ENCODE measurements at regions not wholly inside any gene's neighbourhood (a gene's known extent, or its start where the extent isn't known, plus 50 kb on each side); places are given as distances from the start of the nearest gene placed in this dataset.

GRCh38 chr2:181780657-181781056 is 100.3 kb upstream of the NEUROD1 start:
- H3K18ac ChIP-seq (ENCODE audit: low read depth in 1 of 2, low read length in 2 of 2), result peak overlapping the region; percentile 94 to 98
- peaks cover 9% of the 10 kb centered on the region for H3K4me1 ChIP-seq (ENCODE audit: control insufficient read depth, insufficient read depth, low read depth, low read length)
- peak overlapping the region; percentile 100 for H4K91ac ChIP-seq (ENCODE audit: low read length)
- no peak overlapping the region for H2BK15ac ChIP-seq (ENCODE audit: low read depth, poor library complexity, severe bottlenecking)
- H3K4me2 ChIP-seq (ENCODE audit: low read length, poor library complexity, severe bottlenecking), result no peak overlapping the region
- no peaks in the 10 kb centered on the region for H3K9me3 ChIP-seq (ENCODE audit: control insufficient read depth, low read length)
- H2AFZ ChIP-seq (ENCODE audit: low read depth, low read length), result no peak overlapping the region
- no peak overlapping the region for H3K4me3 ChIP-seq (ENCODE audit: insufficient read depth in 1 of 2, low read depth in 1 of 2, low read length in 2 of 2)
- no peak overlapping the region for H4K8ac ChIP-seq (ENCODE audit: low read length)
- H3K79me1 ChIP-seq (replicated peaks; ENCODE audit: low read length, poor library complexity, severe bottlenecking), result peaks cover 2% of the 10 kb centered on the region
- no peak overlapping the region for H3K23ac ChIP-seq (ENCODE audit: low read length in 2 of 2)
- no peaks in the 10 kb centered on the region for H3K36me3 ChIP-seq (ENCODE audit: control insufficient read depth in 1 of 2, insufficient read depth in 2 of 2, low read depth in 1 of 2, low read length in 2 of 2)
- H3K14ac ChIP-seq (ENCODE audit: low read length in 2 of 2), result no peak overlapping the region
- H2BK5ac ChIP-seq (ENCODE audit: low read depth, low read length, poor library complexity, severe bottlenecking), result peak overlapping the region; percentile 39
- H3K27ac ChIP-seq (ENCODE audit: low read length, poor library complexity, severe bottlenecking), result peak overlapping the region; percentile 98
- peak overlapping the region; percentile 98 for H2BK120ac ChIP-seq (ENCODE audit: low read depth, low read length)
- no peak for DNase-seq
- no peaks in the 10 kb centered on the region for H3K27me3 ChIP-seq (ENCODE audit: control insufficient read depth in 1 of 2, insufficient read depth in 1 of 2, low read length in 2 of 2)
- H2BK12ac ChIP-seq (ENCODE audit: low read length in 2 of 2), result peak overlapping the region; percentile 90 to 99
- H2AK5ac ChIP-seq (ENCODE audit: low read length, severe bottlenecking), result peak overlapping the region; percentile 72
- H3K4ac ChIP-seq (ENCODE audit: low read depth in 1 of 2, low read length in 2 of 2), result peak overlapping the region; percentile 79 to 97
- no peak overlapping the region for H3K9ac ChIP-seq (ENCODE audit: low read length)

- Histone ChIP-seq H3K23ac (ENCODE audit: low read length in 2 of 2) (peak overlapping the region in 1 of 2 experiments; percentile 2), H4K91ac (ENCODE audit: low read length) (peak overlapping the region; percentile 100), H3K4me3 (ENCODE audit: insufficient read depth in 1 of 2, low read depth in 1 of 2, low read length in 2 of 2) (no peak overlapping the region), H3K9me3 (ENCODE audit: control insufficient read depth, low read length) (no peaks in the 10 kb centered on the region), H2BK15ac (ENCODE audit: low read depth, poor library complexity, severe bottlenecking) (peak overlapping the region; percentile 70), H2BK120ac (ENCODE audit: low read depth, low read length) (peak overlapping the region; percentile 98), H2AFZ (ENCODE audit: low read depth, low read length) (peak overlapping the region; percentile 42), H3K18ac (ENCODE audit: low read depth in 1 of 2, low read length in 2 of 2) (peak overlapping the region; percentile 94 to 98), H3K14ac (ENCODE audit: low read length in 2 of 2) (peak overlapping the region in 1 of 2 experiments; percentile 88), H3K27ac (ENCODE audit: low read length, poor library complexity, severe bottlenecking) (peak overlapping the region; percentile 98), H3K79me1 (replicated peaks; ENCODE audit: low read length, poor library complexity, severe bottlenecking) (peaks cover 2% of the 10 kb centered on the region), H3K36me3 (ENCODE audit: control insufficient read depth in 1 of 2, insufficient read depth in 2 of 2, low read depth in 1 of 2, low read length in 2 of 2) (no peaks in the 10 kb centered on the region), H2BK12ac (ENCODE audit: low read length in 2 of 2) (peak overlapping the region; percentile 90 to 99), H4K8ac (ENCODE audit: low read length) (peak overlapping the region; percentile 98), H3K4ac (ENCODE audit: low read depth in 1 of 2, low read length in 2 of 2) (peak overlapping the region; percentile 79 to 97), H3K4me2 (ENCODE audit: low read length, poor library complexity, severe bottlenecking) (no peak overlapping the region), H2BK5ac (ENCODE audit: low read depth, low read length, poor library complexity, severe bottlenecking) (peak overlapping the region; percentile 39), H3K4me1 (ENCODE audit: control insufficient read depth, insufficient read depth, low read depth, low read length) (peaks cover 9% of the 10 kb centered on the region), H2AK5ac (ENCODE audit: low read length, severe bottlenecking) (peak overlapping the region; percentile 72), H3K27me3 (ENCODE audit: control insufficient read depth in 1 of 2, insufficient read depth in 1 of 2, low read length in 2 of 2) (no peaks in the 10 kb centered on the region), H3K9ac (ENCODE audit: low read length) (no peak overlapping the region)
- DNase-seq, result no peak
Observed at GRCh38 chr2:181781078-181781786, 100.9 kb upstream of the NEUROD1 start.

- Histone ChIP-seq H3K18ac (ENCODE audit: low read depth in 1 of 2, low read length in 2 of 2) (peak overlapping the region in 1 of 2 experiments; percentile 40), H2BK5ac (ENCODE audit: low read depth, low read length, poor library complexity, severe bottlenecking) (peak overlapping the region; percentile 48), H3K9me3 (ENCODE audit: control insufficient read depth, low read length) (no peaks in the 10 kb centered on the region), H3K79me1 (replicated peaks; ENCODE audit: low read length, poor library complexity, severe bottlenecking) (peaks cover 2% of the 10 kb centered on the region), H2BK12ac (ENCODE audit: low read length in 2 of 2) (peak overlapping the region; percentile 80 to 85), H3K27me3 (ENCODE audit: control insufficient read depth in 1 of 2, insufficient read depth in 1 of 2, low read length in 2 of 2) (no peaks in the 10 kb centered on the region), H3K4me1 (ENCODE audit: control insufficient read depth, insufficient read depth, low read depth, low read length) (peaks cover 13% of the 10 kb centered on the region), H2AFZ (ENCODE audit: low read depth, low read length) (no peak overlapping the region), H2AK5ac (ENCODE audit: low read length, severe bottlenecking) (peak overlapping the region; percentile 61), H3K36me3 (ENCODE audit: control insufficient read depth in 1 of 2, insufficient read depth in 2 of 2, low read depth in 1 of 2, low read length in 2 of 2) (no peaks in the 10 kb centered on the region), H4K8ac (ENCODE audit: low read length) (no peak overlapping the region), H3K4me2 (ENCODE audit: low read length, poor library complexity, severe bottlenecking) (no peak overlapping the region), H3K4me3 (ENCODE audit: insufficient read depth in 1 of 2, low read depth in 1 of 2, low read length in 2 of 2) (no peak overlapping the region), H3K14ac (ENCODE audit: low read length in 2 of 2) (no peak overlapping the region), H2BK15ac (ENCODE audit: low read depth, poor library complexity, severe bottlenecking) (no peak overlapping the region), H2BK120ac (ENCODE audit: low read depth, low read length) (no peak overlapping the region), H3K23ac (ENCODE audit: low read length in 2 of 2) (no peak overlapping the region), H3K27ac (ENCODE audit: low read length, poor library complexity, severe bottlenecking) (peak overlapping the region; percentile 80), H4K91ac (ENCODE audit: low read length) (no peak overlapping the region), H3K4ac (ENCODE audit: low read depth in 1 of 2, low read length in 2 of 2) (peak overlapping the region in 1 of 2 experiments; percentile 4), H3K9ac (ENCODE audit: low read length) (no peak overlapping the region)
- no peak for DNase-seq
Observed at GRCh38 chr2:181782660-181783059, 102.3 kb upstream of the NEUROD1 start.

- Histone ChIP-seq H3K4me2 (ENCODE audit: low read length, poor library complexity, severe bottlenecking) (peak overlapping the region; percentile 8), H3K9me3 (ENCODE audit: control insufficient read depth, low read length) (no peaks in the 10 kb centered on the region), H3K27me3 (ENCODE audit: control insufficient read depth in 1 of 2, insufficient read depth in 1 of 2, low read length in 2 of 2) (no peaks in the 10 kb centered on the region), H3K79me1 (replicated peaks; ENCODE audit: low read length, poor library complexity, severe bottlenecking) (peaks cover 7% of the 10 kb centered on the region), H3K23ac (ENCODE audit: low read length in 2 of 2) (no peak overlapping the region), H3K4me3 (ENCODE audit: insufficient read depth in 1 of 2, low read depth in 1 of 2, low read length in 2 of 2) (no peak overlapping the region), H2AK5ac (ENCODE audit: low read length, severe bottlenecking) (no peak overlapping the region), H3K18ac (ENCODE audit: low read depth in 1 of 2, low read length in 2 of 2) (no peak overlapping the region), H2BK15ac (ENCODE audit: low read depth, poor library complexity, severe bottlenecking) (no peak overlapping the region), H2AFZ (ENCODE audit: low read depth, low read length) (no peak overlapping the region), H4K8ac (ENCODE audit: low read length) (no peak overlapping the region), H3K36me3 (ENCODE audit: control insufficient read depth in 1 of 2, insufficient read depth in 2 of 2, low read depth in 1 of 2, low read length in 2 of 2) (no peaks in the 10 kb centered on the region), H3K27ac (ENCODE audit: low read length, poor library complexity, severe bottlenecking) (peak overlapping the region; percentile 81), H2BK12ac (ENCODE audit: low read length in 2 of 2) (no peak overlapping the region), H3K4ac (ENCODE audit: low read depth in 1 of 2, low read length in 2 of 2) (no peak overlapping the region), H2BK120ac (ENCODE audit: low read depth, low read length) (no peak overlapping the region), H3K9ac (ENCODE audit: low read length) (no peak overlapping the region), H4K91ac (ENCODE audit: low read length) (no peak overlapping the region), H3K4me1 (ENCODE audit: control insufficient read depth, insufficient read depth, low read depth, low read length) (peaks cover 14% of the 10 kb centered on the region), H2BK5ac (ENCODE audit: low read depth, low read length, poor library complexity, severe bottlenecking) (no peak overlapping the region), H3K14ac (ENCODE audit: low read length in 2 of 2) (no peak overlapping the region)
- WGBS, result 0% methylated on average over 1 of the region's 3 CpGs
- DNase-seq, result peak; percentile 47
Observed at GRCh38 chr2:181784556-181784955, 104.2 kb upstream of the NEUROD1 start.

Measured in mesenchymal stem cell (in vitro differentiated cells and primary cell).